Thyroid gland (tissue), 4 donors: ENCODE measurements at regions not wholly inside any gene's neighbourhood (a gene's known extent, or its start where the extent isn't known, plus 50 kb on each side); places are given as distances from the start of the nearest gene placed in this dataset.

Experiments used
- CTCF ChIP-seq, 6 experiments: fragments of 200-600 bp in 3 of 6; fragments of 450-650 bp in 3 of 6; sonication (generic) in 3 of 6; IDR thresholded peaks; one replicate each; pipeline ENCODE4 v1.5.1; 2016 to 2019; ENCODE audit warnings: antibody characterized with exemption in 6 of 6, mild to moderate bottlenecking in 2 of 6, inconsistent platforms in 1 of 6, moderate library complexity in 1 of 6
- POLR2A ChIP-seq, 2 donors: fragments of 450-650 bp; IDR thresholded peaks; one replicate each; pipeline ENCODE4 v1.6.1; 2017; ENCODE audit warnings: antibody characterized with exemption in 2 of 2, mild to moderate bottlenecking in 2 of 2, moderate library complexity in 1 of 2

GRCh38 chr5:171604195-171604594 is 181.4 kb upstream of the SMIM23 start:
- TF ChIP-seq CTCF (IDR thresholded peaks at IDR 0.05), result no peak
- no peak for TF ChIP-seq POLR2A (IDR thresholded peaks at IDR 0.05)
